GM23338 (cell line): ENCODE measurements at regions not wholly inside any gene's neighbourhood (a gene's known extent, or its start where the extent isn't known, plus 50 kb on each side); places are given as distances from the start of the nearest gene placed in this dataset.

Experiments
- ATAC-seq: fragments of 200-7000 bp; cut with Tn5 transposase; 3 replicates; pipeline ENCODE4 v1.9.1; 2020
- DNase-seq: peaks from one replicate; pipeline ENCODE4 v3.0.0-alpha.2; 2015; ENCODE audit warnings: low spot score
- H2AFZ ChIP-seq: fragments of 200-600 bp; sonication (generic); 2 replicates; pipeline ENCODE4 v1.8.0; 2016; ENCODE audit warnings: antibody characterized with exemption, mild to moderate bottlenecking, moderate library complexity
- H3F3A ChIP-seq: fragments of 200-600 bp; sonication (generic); replicated peaks from 2 replicates; pipeline ENCODE4 v1.8.0; 2017; ENCODE audit warnings: antibody characterized with exemption, mixed run types, low read depth
- H3K27ac ChIP-seq: fragments of 200-600 bp; sonication (generic); 2 replicates; pipeline ENCODE4 v1.6.1; 2016; ENCODE audit warnings: low read depth
- H3K27me3 ChIP-seq: fragments of 200-600 bp; sonication (generic); 2 replicates; pipeline ENCODE4 v1.8.0; 2016; ENCODE audit warnings: mild to moderate bottlenecking, mixed run types, moderate library complexity; ENCODE audit not compliant: insufficient read depth
- H3K36me3 ChIP-seq: fragments of 200-600 bp; sonication (generic); 2 replicates; pipeline ENCODE4 v1.8.0; 2016; ENCODE audit warnings: mild to moderate bottlenecking; ENCODE audit not compliant: insufficient read depth
- H3K4me1 ChIP-seq: fragments of 200-600 bp; sonication (generic); 2 replicates; pipeline ENCODE4 v1.8.0; 2016; ENCODE audit warnings: mild to moderate bottlenecking, moderate library complexity; ENCODE audit not compliant: insufficient read depth
- H3K4me2 ChIP-seq: fragments of 200-600 bp; sonication (generic); 2 replicates; pipeline ENCODE4 v1.7.1; 2017; ENCODE audit warnings: mixed run types
- H3K4me3 ChIP-seq: fragments of 200-600 bp; sonication (generic); 2 replicates; pipeline ENCODE4 v1.6.1; 2016; ENCODE audit warnings: mixed run types
- H3K79me2 ChIP-seq: fragments of 200-600 bp; sonication (generic); replicated peaks from 2 replicates; pipeline ENCODE4 v1.8.0; 2017; ENCODE audit warnings: mild to moderate bottlenecking; ENCODE audit not compliant: insufficient read depth
- H3K9me2 ChIP-seq: fragments of 200-600 bp; sonication (generic); 2 replicates; pipeline ENCODE4 v1.8.0; 2017; ENCODE audit not compliant: insufficient read depth
- H4K20me1 ChIP-seq: fragments of 200-600 bp; sonication (generic); replicated peaks from 2 replicates; pipeline ENCODE4 v1.8.0; 2017; ENCODE audit warnings: mild to moderate bottlenecking; ENCODE audit not compliant: insufficient read depth
- H3K27ac Mint-ChIP-seq: 2 replicates; pipeline ENCODE4 v1.8.0; 2020; ENCODE audit warnings: inconsistent platforms, mild to moderate bottlenecking, moderate library complexity, mixed read lengths
- H3K27me3 Mint-ChIP-seq: 3 replicates; pipeline ENCODE4 v1.8.0; 2022; ENCODE audit warnings: low read depth, mild to moderate bottlenecking, moderate library complexity, mixed read lengths, inconsistent platforms; ENCODE audit not compliant: insufficient read depth, poor library complexity
- H3K36me3 Mint-ChIP-seq: 3 replicates; pipeline ENCODE4 v1.8.0; 2021; ENCODE audit warnings: low read depth, mild to moderate bottlenecking, inconsistent platforms, moderate library complexity, mixed read lengths
- H3K4me1 Mint-ChIP-seq: 3 replicates; pipeline ENCODE4 v1.8.0; 2020; ENCODE audit warnings: mild to moderate bottlenecking, inconsistent platforms, mixed read lengths
- H3K4me3 Mint-ChIP-seq: 3 replicates; pipeline ENCODE4 v1.8.0; 2021; ENCODE audit warnings: moderate library complexity, mild to moderate bottlenecking, inconsistent platforms, mixed read lengths
- H3K9me3 Mint-ChIP-seq: 3 replicates; pipeline ENCODE4 v1.8.0; 2020; ENCODE audit warnings: moderate library complexity, mild to moderate bottlenecking, inconsistent platforms, mixed read lengths
- CREB1 ChIP-seq: fragments of 250-450 bp; sonication (Bioruptor Pico); IDR thresholded peaks from 2 replicates; pipeline ENCODE4 v1.5.0; 2020; ENCODE audit warnings: low read depth, mild to moderate bottlenecking, moderate library complexity
- CTCF ChIP-seq, 2 experiments: fragments of 200-600 bp in 1 of 2; sonication (generic) in 1 of 2; conservative IDR thresholded peaks; 2 replicates each; pipeline versions ENCODE4 v1.5.1 to v1.6.1; 2016 to 2017; ENCODE audit warnings: antibody characterized with exemption in 2 of 2, low read depth in 2 of 2, mild to moderate bottlenecking in 2 of 2, moderate library complexity in 1 of 2
- ETS1 ChIP-seq: IDR thresholded peaks from 2 replicates; pipeline ENCODE4 v1.6.1; 2016; ENCODE audit warnings: antibody characterized with exemption
- EZH2 ChIP-seq: fragments of 200-600 bp; sonication (generic); IDR thresholded peaks from one replicate; pipeline ENCODE4 v1.8.0; 2017; ENCODE audit warnings: antibody characterized with exemption, mild to moderate bottlenecking, low read depth; ENCODE audit not compliant: unreplicated experiment
- EZH2phosphoT487 ChIP-seq: fragments of 200-600 bp; sonication (generic); IDR thresholded peaks from one replicate; pipeline ENCODE4 v1.8.1; 2018; ENCODE audit warnings: antibody characterized with exemption; ENCODE audit not compliant: unreplicated experiment
- JUNB ChIP-seq: IDR thresholded peaks from one replicate; pipeline ENCODE4 v1.6.1; 2016; ENCODE audit warnings: antibody characterized with exemption; ENCODE audit not compliant: unreplicated experiment
- NANOG ChIP-seq: IDR thresholded peaks from 2 replicates; pipeline ENCODE4 v1.6.1; 2016; ENCODE audit warnings: antibody characterized with exemption, borderline replicate concordance
- POLR2AphosphoS5 ChIP-seq: IDR thresholded peaks from 2 replicates; pipeline ENCODE4 v1.6.1; 2016; ENCODE audit warnings: antibody characterized with exemption, low read depth
- REST ChIP-seq: IDR thresholded peaks from one replicate; pipeline ENCODE4 v1.6.1; 2018; ENCODE audit warnings: antibody characterized with exemption; ENCODE audit not compliant: unreplicated experiment
- STAT1 ChIP-seq: IDR thresholded peaks from one replicate; pipeline ENCODE4 v1.6.1; 2016; ENCODE audit warnings: antibody characterized with exemption; ENCODE audit not compliant: unreplicated experiment
- ZNF114 ChIP-seq: fragments of 250-450 bp; sonication (Bioruptor Pico); IDR thresholded peaks from 2 replicates; pipeline ENCODE4 v1.5.0; 2020; ENCODE audit warnings: mild to moderate bottlenecking, moderate library complexity
- ZNF462 ChIP-seq: fragments of 250-450 bp; sonication (Bioruptor Pico); IDR thresholded peaks from 2 replicates; pipeline ENCODE4 v1.5.0; 2020; ENCODE audit warnings: mild to moderate bottlenecking, moderate library complexity

GRCh38 chr18:2482706-2483475 lies 88.4 kb downstream of the METTL4 start:
- TF ChIP-seq ZNF114 (CRISPR knock-in tag), result no peak
- no peak for TF ChIP-seq ZNF462
- no peak for TF ChIP-seq NANOG
- TF ChIP-seq ETS1, result no peak
- TF ChIP-seq CREB1 (CRISPR knock-in tag), result no peak
- no peak for TF ChIP-seq EZH2
- TF ChIP-seq STAT1, result no peak
- no peak for TF ChIP-seq EZH2phosphoT487
- no peak for TF ChIP-seq CTCF (conservative IDR thresholded peaks at IDR 0.05; ENCODE audit: low read depth in 2 of 2)
- TF ChIP-seq POLR2AphosphoS5, result no peak
- TF ChIP-seq REST, result no peak
- TF ChIP-seq JUNB, result no peak
- Mint-ChIP-seq H3K36me3 (no peaks in the 10 kb centered on the region), H3K4me1 (no peaks in the 10 kb centered on the region), H3K27ac (no peak overlapping the region), H3K4me3 (no peak overlapping the region), H3K27me3 (no peaks in the 10 kb centered on the region), H3K9me3 (no peaks in the 10 kb centered on the region)
- H3K4me2 ChIP-seq, result no peak overlapping the region
- H3K9me2 ChIP-seq, result no peaks in the 10 kb centered on the region
- H3F3A ChIP-seq, result no peaks in the 10 kb centered on the region
- DNase-seq (no peak), ATAC-seq (no peak)
- H2AFZ ChIP-seq, result 0 out of 2 replicates have a peak overlapping the region, but pooled peaks have one; percentile 14
- H3K4me3 ChIP-seq, result no peak overlapping the region
- H3K4me1 ChIP-seq, result no peaks in the 10 kb centered on the region
- no peaks in the 10 kb centered on the region for H3K27me3 ChIP-seq
- no peaks in the 10 kb centered on the region for H3K36me3 ChIP-seq
- H3K79me2 ChIP-seq, result no peaks in the 10 kb centered on the region
- H3K27ac ChIP-seq, result no peak overlapping the region
- H4K20me1 ChIP-seq, result no peaks in the 10 kb centered on the region
